ENCODE measurements at regions not wholly inside any gene's neighbourhood (a gene's known extent, or its start where the extent isn't known, plus 50 kb on each side); places are given as distances from the start of the nearest gene placed in this dataset.

DNA sequence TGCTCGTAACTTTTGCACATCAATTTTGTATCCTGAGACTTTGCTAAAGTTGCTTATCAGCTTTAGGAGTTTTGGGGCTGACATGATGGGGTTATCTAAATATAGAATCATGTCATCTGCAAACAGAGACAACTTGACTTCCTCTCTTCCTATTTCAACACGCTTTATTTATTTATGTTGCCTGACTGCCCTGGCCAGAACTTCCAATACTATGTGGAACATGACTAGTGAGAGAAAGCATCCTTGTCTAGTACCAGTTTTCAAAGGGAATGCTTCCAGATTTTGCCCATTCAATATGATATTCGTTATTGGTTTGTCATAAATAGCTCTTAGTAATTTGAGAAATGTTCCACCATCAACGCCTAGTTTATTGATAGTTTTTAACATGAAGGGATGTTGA lies 65.4 kb upstream of the CDH12 start:
- no peak for TF ChIP-seq L3MBTL2 (conservative IDR thresholded peaks at IDR 0.05)
- TF ChIP-seq NFRKB (IDR thresholded peaks at IDR 0.05), result no peak
- TF ChIP-seq LEF1 (IDR thresholded peaks at IDR 0.05; ENCODE audit: borderline replicate concordance), result no peak
- TF ChIP-seq HDGF (IDR thresholded peaks at IDR 0.05; ENCODE audit: borderline replicate concordance), result no peak
- TF ChIP-seq ZNF384 (IDR thresholded peaks at IDR 0.05), result no peak
- no peak for TF ChIP-seq TARDBP (IDR thresholded peaks at IDR 0.05)
- no peak for TF ChIP-seq FOXK2 (IDR thresholded peaks at IDR 0.05)
- no peak for TF ChIP-seq FOXA1 (IDR thresholded peaks at IDR 0.05)
- TF ChIP-seq SUZ12 (IDR thresholded peaks at IDR 0.05), result no peak
- no peak for TF ChIP-seq CTBP1 (IDR thresholded peaks at IDR 0.05; ENCODE audit: borderline replicate concordance)
- TF ChIP-seq ARNT (IDR thresholded peaks at IDR 0.05), result no peak
- no peak for TF ChIP-seq FOXM1 (IDR thresholded peaks at IDR 0.05; ENCODE audit: borderline replicate concordance)
- no peak for TF ChIP-seq BHLHE40 (IDR thresholded peaks at IDR 0.05; ENCODE audit: borderline replicate concordance)
- POLR2A ChIA-PET, result no interaction called here
- CTCF ChIA-PET, result no interaction called here
- no peak for DNase-seq (ENCODE audit: extremely low spot score)

DNA sequence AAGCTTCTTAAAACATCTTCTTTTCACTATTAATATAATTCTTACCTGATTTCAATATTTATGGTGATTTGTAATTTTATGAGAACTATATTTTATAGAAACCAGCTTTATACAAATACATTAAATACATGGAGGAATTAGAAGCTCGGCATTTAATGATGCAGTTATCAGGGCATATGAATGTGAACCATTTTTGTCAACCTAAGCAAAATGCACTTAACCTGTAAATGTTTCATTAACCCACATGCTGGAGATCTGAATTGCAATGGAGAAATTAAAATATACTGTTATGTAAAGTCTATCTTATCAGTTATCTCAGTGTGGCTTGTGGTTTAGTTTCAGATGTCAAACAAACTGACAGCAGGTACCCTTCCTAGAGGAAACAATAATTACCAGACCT lies 63.2 kb upstream of the CDH12 start:
- POLR2A ChIA-PET, result no interaction called here
- CTCF ChIA-PET, result no interaction called here
- no peak for TF ChIP-seq BHLHE40 (IDR thresholded peaks at IDR 0.05; ENCODE audit: borderline replicate concordance)
- TF ChIP-seq FOXA1 (IDR thresholded peaks at IDR 0.05), result no peak
- TF ChIP-seq ZNF384 (IDR thresholded peaks at IDR 0.05), result no peak
- TF ChIP-seq, protein P1, sequence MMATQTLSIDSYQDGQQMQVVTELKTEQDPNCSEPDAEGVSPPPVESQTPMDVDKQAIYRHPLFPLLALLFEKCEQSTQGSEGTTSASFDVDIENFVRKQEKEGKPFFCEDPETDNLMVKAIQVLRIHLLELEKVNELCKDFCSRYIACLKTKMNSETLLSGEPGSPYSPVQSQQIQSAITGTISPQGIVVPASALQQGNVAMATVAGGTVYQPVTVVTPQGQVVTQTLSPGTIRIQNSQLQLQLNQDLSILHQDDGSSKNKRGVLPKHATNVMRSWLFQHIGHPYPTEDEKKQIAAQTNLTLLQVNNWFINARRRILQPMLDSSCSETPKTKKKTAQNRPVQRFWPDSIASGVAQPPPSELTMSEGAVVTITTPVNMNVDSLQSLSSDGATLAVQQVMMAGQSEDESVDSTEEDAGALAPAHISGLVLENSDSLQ (IDR thresholded peaks at IDR 0.05), result no peak
- TF ChIP-seq L3MBTL2 (conservative IDR thresholded peaks at IDR 0.05), result no peak
- TF ChIP-seq ELF4 (IDR thresholded peaks at IDR 0.05), result no peak
- TF ChIP-seq NFRKB (IDR thresholded peaks at IDR 0.05), result no peak
- TF ChIP-seq HDGF (IDR thresholded peaks at IDR 0.05; ENCODE audit: borderline replicate concordance), result no peak
- TF ChIP-seq FOXK2 (IDR thresholded peaks at IDR 0.05), result no peak
- TF ChIP-seq CTBP1 (IDR thresholded peaks at IDR 0.05; ENCODE audit: borderline replicate concordance), result no peak
- no peak for TF ChIP-seq SP1 (IDR thresholded peaks at IDR 0.05)
- no peak for TF ChIP-seq ARNT (IDR thresholded peaks at IDR 0.05)
- TF ChIP-seq LEF1 (IDR thresholded peaks at IDR 0.05; ENCODE audit: borderline replicate concordance), result no peak
- TF ChIP-seq SUZ12 (IDR thresholded peaks at IDR 0.05), result no peak
- TF ChIP-seq FOXM1 (IDR thresholded peaks at IDR 0.05; ENCODE audit: borderline replicate concordance), result no peak
- TF ChIP-seq TARDBP (IDR thresholded peaks at IDR 0.05), result no peak
- no peak for DNase-seq (ENCODE audit: extremely low spot score)

DNA sequence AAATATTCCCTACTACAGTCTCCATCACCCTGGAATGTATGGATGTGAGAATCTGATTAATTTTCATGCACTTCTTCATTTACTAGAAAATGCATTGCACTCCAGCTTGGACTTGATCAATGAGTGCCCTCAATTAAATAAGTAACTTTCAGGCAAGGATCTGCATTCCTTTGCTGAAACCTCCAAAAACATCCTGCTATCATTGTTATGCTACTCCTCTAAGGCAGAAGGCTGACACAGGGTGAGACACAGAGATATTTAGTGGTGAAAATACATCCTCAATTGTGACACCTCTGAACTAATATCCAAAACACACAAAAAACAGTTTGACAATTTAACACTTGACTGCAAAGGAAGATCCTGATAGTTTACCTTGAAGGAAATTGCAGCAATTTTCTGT lies 57.9 kb upstream of the CDH12 start:
- CTCF ChIA-PET, result no interaction called here
- TF ChIP-seq ELF4 (IDR thresholded peaks at IDR 0.05) (no peak), HDGF (IDR thresholded peaks at IDR 0.05; ENCODE audit: borderline replicate concordance) (no peak), ZNF384 (IDR thresholded peaks at IDR 0.05) (no peak), ARNT (IDR thresholded peaks at IDR 0.05) (no peak), FOXA1 (IDR thresholded peaks at IDR 0.05) (no peak), FOXM1 (IDR thresholded peaks at IDR 0.05; ENCODE audit: borderline replicate concordance) (no peak), BHLHE40 (IDR thresholded peaks at IDR 0.05; ENCODE audit: borderline replicate concordance) (no peak), FOXK2 (IDR thresholded peaks at IDR 0.05) (no peak), TARDBP (IDR thresholded peaks at IDR 0.05) (no peak), L3MBTL2 (conservative IDR thresholded peaks at IDR 0.05) (no peak), LEF1 (IDR thresholded peaks at IDR 0.05; ENCODE audit: borderline replicate concordance) (no peak), CTBP1 (IDR thresholded peaks at IDR 0.05; ENCODE audit: borderline replicate concordance) (no peak), NFRKB (IDR thresholded peaks at IDR 0.05) (no peak)
- TF ChIP-seq, protein P1 (IDR thresholded peaks at IDR 0.05), result no peak
- no peak for DNase-seq (ENCODE audit: extremely low spot score)
- POLR2A ChIA-PET, result no interaction called here

DNA sequence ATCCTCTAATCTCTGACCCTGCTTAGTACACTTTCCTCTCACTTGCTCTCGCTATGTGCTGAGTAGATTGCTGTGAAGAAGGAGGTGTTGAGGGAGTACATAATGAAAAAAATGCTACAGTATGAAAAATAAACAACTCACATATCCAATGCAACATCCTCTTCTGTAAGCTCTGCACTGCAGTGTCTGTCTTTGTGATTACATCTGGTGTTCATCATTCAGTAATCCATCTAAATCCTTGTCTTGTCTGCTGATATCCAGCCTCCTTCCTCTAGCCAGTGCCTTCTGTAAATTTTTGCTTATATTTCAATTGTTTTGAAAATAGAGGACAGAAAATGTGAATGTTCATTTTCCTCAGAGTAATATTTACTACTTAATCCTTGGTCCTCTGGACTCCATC lies 57.4 kb upstream of the CDH12 start:
- no peak for DNase-seq (ENCODE audit: extremely low spot score)
- ChIA-PET POLR2A (no interaction called here), CTCF (no interaction called here)
- TF ChIP-seq ELF4 (IDR thresholded peaks at IDR 0.05) (no peak), FOXA1 (IDR thresholded peaks at IDR 0.05) (no peak), NFRKB (IDR thresholded peaks at IDR 0.05) (no peak), ARNT (IDR thresholded peaks at IDR 0.05) (no peak), FOXM1 (IDR thresholded peaks at IDR 0.05; ENCODE audit: borderline replicate concordance) (no peak), BHLHE40 (IDR thresholded peaks at IDR 0.05; ENCODE audit: borderline replicate concordance) (no peak), FOXK2 (IDR thresholded peaks at IDR 0.05) (no peak), LEF1 (IDR thresholded peaks at IDR 0.05; ENCODE audit: borderline replicate concordance) (no peak), SP1 (IDR thresholded peaks at IDR 0.05) (no peak), ZNF384 (IDR thresholded peaks at IDR 0.05) (no peak), SUZ12 (IDR thresholded peaks at IDR 0.05) (no peak), CTBP1 (IDR thresholded peaks at IDR 0.05; ENCODE audit: borderline replicate concordance) (no peak)
- TF ChIP-seq, protein P1 (IDR thresholded peaks at IDR 0.05), result no peak

DNA sequence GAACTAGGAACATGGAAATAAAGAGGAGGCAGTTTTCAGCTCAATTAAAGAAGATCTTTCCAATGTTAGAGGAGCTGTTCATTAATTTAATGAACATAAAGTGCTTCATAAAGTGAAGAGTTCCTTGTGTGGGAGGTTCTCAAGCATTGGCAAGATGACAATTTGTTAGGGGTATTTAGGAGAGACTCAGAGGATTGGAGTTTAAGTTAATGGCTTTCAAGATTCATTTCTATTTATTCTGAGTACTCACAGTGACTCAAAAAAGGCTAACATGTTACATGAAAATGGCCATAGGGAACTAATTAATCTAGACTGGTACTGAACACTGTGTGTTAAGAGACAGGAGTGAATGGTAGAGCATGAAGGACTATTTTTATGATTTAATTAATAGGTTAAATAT lies 55.4 kb upstream of the CDH12 start:
- no peak for TF ChIP-seq L3MBTL2 (conservative IDR thresholded peaks at IDR 0.05)
- TF ChIP-seq NFRKB (IDR thresholded peaks at IDR 0.05), result no peak
- TF ChIP-seq FOXA1 (IDR thresholded peaks at IDR 0.05), result no peak
- no peak for TF ChIP-seq HDGF (IDR thresholded peaks at IDR 0.05; ENCODE audit: borderline replicate concordance)
- TF ChIP-seq FOXM1 (IDR thresholded peaks at IDR 0.05; ENCODE audit: borderline replicate concordance), result no peak
- no peak for TF ChIP-seq BHLHE40 (IDR thresholded peaks at IDR 0.05; ENCODE audit: borderline replicate concordance)
- TF ChIP-seq, protein P1 (IDR thresholded peaks at IDR 0.05), result no peak
- TF ChIP-seq FOXK2 (IDR thresholded peaks at IDR 0.05), result no peak
- TF ChIP-seq ZNF384 (IDR thresholded peaks at IDR 0.05), result no peak
- no peak for TF ChIP-seq LEF1 (IDR thresholded peaks at IDR 0.05; ENCODE audit: borderline replicate concordance)
- TF ChIP-seq SP1 (IDR thresholded peaks at IDR 0.05), result no peak
- TF ChIP-seq ELF4 (IDR thresholded peaks at IDR 0.05), result no peak
- TF ChIP-seq ARNT (IDR thresholded peaks at IDR 0.05), result no peak
- POLR2A ChIA-PET, result no interaction called here
- DNase-seq (ENCODE audit: extremely low spot score), result no peak
- CTCF ChIA-PET, result no interaction called here

All from HEK293T (cell line).